ENCODE measurements at regions not wholly inside any gene's neighbourhood (a gene's known extent, or its start where the extent isn't known, plus 50 kb on each side); places are given as distances from the start of the nearest gene placed in this dataset.

DNA sequence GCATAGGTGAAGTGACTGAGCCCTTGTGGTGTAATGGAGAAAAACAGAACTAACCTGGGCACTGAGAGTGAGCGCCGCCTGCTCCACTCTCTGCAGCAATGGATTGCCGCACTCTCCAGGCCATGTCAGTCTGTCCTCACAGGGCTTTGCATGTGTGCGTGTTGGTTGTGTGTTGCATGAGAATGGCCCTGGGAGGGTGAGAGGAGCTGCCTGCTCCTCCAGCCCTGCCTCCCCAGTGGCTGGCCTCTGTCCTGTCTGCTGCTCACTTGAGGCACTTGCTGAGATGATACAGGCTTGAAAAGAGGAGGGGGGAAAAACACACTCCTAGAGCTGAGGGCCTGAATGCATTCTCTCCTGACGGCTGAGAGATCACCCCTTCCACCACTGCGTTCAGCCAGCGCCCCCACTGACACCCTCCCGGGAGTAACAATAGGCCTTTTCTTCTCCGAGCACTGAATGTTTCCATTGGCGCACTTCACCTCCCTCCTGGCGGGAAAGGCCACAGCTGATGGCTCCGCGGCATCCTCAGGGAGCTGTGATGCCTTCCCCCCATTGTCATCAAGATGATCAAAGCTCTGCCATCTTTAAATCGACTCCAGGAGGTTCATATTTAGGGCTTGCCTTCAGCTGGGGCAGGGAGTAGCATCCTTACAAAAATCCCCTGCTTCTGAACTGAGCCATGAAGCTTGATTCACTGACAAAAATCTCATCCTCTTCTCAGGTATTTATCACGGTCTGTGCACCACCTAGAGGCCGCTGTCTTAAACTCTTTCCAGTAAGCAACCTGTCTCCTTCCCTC is 49.9 kb upstream of the DAPL1 start:
- TF ChIP-seq, protein P1, sequence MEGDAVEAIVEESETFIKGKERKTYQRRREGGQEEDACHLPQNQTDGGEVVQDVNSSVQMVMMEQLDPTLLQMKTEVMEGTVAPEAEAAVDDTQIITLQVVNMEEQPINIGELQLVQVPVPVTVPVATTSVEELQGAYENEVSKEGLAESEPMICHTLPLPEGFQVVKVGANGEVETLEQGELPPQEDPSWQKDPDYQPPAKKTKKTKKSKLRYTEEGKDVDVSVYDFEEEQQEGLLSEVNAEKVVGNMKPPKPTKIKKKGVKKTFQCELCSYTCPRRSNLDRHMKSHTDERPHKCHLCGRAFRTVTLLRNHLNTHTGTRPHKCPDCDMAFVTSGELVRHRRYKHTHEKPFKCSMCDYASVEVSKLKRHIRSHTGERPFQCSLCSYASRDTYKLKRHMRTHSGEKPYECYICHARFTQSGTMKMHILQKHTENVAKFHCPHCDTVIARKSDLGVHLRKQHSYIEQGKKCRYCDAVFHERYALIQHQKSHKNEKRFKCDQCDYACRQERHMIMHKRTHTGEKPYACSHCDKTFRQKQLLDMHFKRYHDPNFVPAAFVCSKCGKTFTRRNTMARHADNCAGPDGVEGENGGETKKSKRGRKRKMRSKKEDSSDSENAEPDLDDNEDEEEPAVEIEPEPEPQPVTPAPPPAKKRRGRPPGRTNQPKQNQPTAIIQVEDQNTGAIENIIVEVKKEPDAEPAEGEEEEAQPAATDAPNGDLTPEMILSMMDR (conservative IDR thresholded peaks at IDR 0.05 in 1 of 2, IDR thresholded peaks at IDR 0.05 in 1 of 2; ENCODE audit: extremely low read depth in 1 of 2, insufficient read depth in 1 of 2, low read depth in 1 of 2, low read length in 2 of 2), result peak; percentile 68 to 69
- no peak for TF ChIP-seq EZH2 (IDR thresholded peaks at IDR 0.05; ENCODE audit: borderline replicate concordance, low read length)
